Tibial artery (tissue), 4 donors: ENCODE measurements at regions not wholly inside any gene's neighbourhood (a gene's known extent, or its start where the extent isn't known, plus 50 kb on each side); places are given as distances from the start of the nearest gene placed in this dataset.
"Not testable (repeated sequence)": the region's sequence is repeated elsewhere in the genome, so short reads cannot be mapped to it uniquely, and the experiment has no call there.

Experiments used
- DNase-seq, 2 donors: peaks; one replicate each; pipeline ENCODE4 v3.0.0-alpha.2; 2019
- H3K27ac ChIP-seq, 2 donors: fragments of 200-600 bp; sonication (generic) in 1 of 2; 1 replicate in 1 of 2; 2 replicates in 1 of 2; pipeline ENCODE4 v1.5.1; 2018 to 2019; ENCODE audit warnings: mild to moderate bottlenecking in 1 of 2
- H3K27me3 ChIP-seq, 2 donors: fragments of 200-600 bp; sonication (generic) in 1 of 2; one replicate each; pipeline versions ENCODE4 v1.5.1 to v1.6.0; 2016 to 2019
- H3K36me3 ChIP-seq, 3 donors: fragments of 200-600 bp; sonication (generic) in 2 of 3; one replicate each; pipeline ENCODE4 v1.5.1; 2016 to 2019; ENCODE audit warnings: mild to moderate bottlenecking in 2 of 3
- H3K4me1 ChIP-seq, 4 donors: fragments of 200-600 bp; sonication (generic) in 2 of 4; 1 replicate in 3 of 4; 2 replicates in 1 of 4; pipeline ENCODE4 v1.5.1; 2016 to 2019
- H3K4me3 ChIP-seq, 2 donors: fragments of 200-600 bp; sonication (generic) in 1 of 2; 1 replicate in 1 of 2; 2 replicates in 1 of 2; pipeline ENCODE4 v1.5.1; 2018 to 2019; ENCODE audit warnings: mild to moderate bottlenecking in 2 of 2
- H3K9me3 ChIP-seq, 3 donors: fragments of 200-600 bp; sonication (generic) in 1 of 3; one replicate each; pipeline ENCODE4 v1.5.1; 2016 to 2019
- intact Hi-C: fragments of 100-400 bp; cut with DNase I; formaldehyde crosslinking; loops from one replicate; pipeline ENCODE4 v1.15.0; 2023; ENCODE audit warnings: low total_unique reads
- TF ChIP-seq, protein P1 (sequence below), 2 experiments: fragments of 200-600 bp in 1 of 2; fragments of 450-650 bp in 1 of 2; IDR thresholded peaks; one replicate each; pipeline ENCODE4 v1.5.1; 2017 to 2019; ENCODE audit warnings: antibody characterized with exemption in 2 of 2, mild to moderate bottlenecking in 1 of 2, moderate library complexity in 1 of 2

DNA sequence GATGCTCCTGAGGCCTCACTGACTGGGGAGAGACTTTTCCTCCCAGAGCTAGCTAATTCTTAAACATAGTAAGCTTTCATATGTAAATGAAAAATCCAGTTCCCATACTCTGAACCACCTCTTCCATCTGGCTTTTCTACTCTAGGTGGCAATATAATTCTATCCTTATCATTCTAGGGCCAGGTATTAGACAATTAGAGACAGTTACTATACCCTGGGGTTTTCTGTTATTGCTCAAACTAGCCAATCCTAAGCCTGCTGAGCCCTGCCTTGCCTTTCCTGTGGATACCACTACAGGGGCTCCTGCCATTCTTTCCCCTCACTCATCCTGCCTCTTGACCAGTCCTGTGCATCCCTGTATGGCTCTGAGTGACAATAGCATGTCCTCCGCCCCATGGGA is 552.0 kb downstream of the STIM2 start:
- H3K36me3 ChIP-seq: no peaks in the 10 kb centered on the region
- TF ChIP-seq, protein P1, sequence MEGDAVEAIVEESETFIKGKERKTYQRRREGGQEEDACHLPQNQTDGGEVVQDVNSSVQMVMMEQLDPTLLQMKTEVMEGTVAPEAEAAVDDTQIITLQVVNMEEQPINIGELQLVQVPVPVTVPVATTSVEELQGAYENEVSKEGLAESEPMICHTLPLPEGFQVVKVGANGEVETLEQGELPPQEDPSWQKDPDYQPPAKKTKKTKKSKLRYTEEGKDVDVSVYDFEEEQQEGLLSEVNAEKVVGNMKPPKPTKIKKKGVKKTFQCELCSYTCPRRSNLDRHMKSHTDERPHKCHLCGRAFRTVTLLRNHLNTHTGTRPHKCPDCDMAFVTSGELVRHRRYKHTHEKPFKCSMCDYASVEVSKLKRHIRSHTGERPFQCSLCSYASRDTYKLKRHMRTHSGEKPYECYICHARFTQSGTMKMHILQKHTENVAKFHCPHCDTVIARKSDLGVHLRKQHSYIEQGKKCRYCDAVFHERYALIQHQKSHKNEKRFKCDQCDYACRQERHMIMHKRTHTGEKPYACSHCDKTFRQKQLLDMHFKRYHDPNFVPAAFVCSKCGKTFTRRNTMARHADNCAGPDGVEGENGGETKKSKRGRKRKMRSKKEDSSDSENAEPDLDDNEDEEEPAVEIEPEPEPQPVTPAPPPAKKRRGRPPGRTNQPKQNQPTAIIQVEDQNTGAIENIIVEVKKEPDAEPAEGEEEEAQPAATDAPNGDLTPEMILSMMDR (IDR thresholded peaks at IDR 0.05): no peak
- no peak for DNase-seq
- no peaks in the 10 kb centered on the region for H3K27me3 ChIP-seq
- no peaks in the 10 kb centered on the region for H3K4me1 ChIP-seq
- H3K4me3 ChIP-seq: no peak overlapping the region
- H3K9me3 ChIP-seq: no peaks in the 10 kb centered on the region
- no peak overlapping the region for H3K27ac ChIP-seq
- intact Hi-C loops: no loop called here

DNA sequence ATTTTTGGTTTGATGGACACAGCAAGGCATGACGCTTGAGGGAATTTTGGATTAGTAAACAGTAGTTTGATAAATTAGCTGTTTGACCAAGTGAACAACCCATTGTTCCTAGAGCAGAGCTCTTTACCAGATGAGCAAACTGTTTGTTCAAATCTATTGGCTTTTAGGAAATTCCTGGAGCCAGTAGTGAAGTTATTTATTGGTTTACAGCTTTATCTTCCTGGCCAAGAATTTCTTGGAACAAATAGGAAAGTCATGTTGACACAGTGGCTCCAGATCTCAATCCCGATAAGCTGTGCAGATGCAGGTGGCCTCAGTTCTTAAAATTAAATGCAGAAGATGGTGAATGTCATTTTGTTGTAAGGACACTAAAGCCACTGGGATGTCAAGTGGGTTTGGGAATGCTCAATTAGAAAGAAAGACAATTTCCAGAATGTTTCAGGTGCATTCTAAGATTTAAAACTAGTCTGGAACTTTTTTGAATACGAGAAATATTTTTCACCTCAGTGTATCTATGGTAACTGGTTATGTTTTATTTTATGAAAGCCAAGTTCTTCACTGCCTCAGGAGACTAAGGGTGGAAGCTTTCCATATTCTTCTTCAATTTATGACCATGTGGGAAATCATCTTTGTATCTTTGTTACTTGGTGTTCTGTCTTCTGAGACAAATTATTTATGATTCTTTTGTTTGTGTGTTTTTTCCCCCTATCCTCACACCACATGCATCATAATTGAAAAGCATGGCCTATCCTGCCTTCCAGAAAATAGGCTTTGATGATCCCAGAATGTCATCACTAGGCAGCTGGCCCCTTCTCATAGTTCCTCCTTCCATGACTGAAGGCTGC is 554.5 kb downstream of the STIM2 start:
- H3K27ac ChIP-seq: no peak overlapping the region
- no peaks in the 10 kb centered on the region for H3K4me1 ChIP-seq
- no peaks in the 10 kb centered on the region for H3K9me3 ChIP-seq
- no peak overlapping the region for H3K4me3 ChIP-seq
- intact Hi-C loops: no loop called here
- TF ChIP-seq, protein P1 (IDR thresholded peaks at IDR 0.05): no peak
- DNase-seq: no peak
- no peaks in the 10 kb centered on the region for H3K36me3 ChIP-seq
- H3K27me3 ChIP-seq: no peaks in the 10 kb centered on the region

DNA sequence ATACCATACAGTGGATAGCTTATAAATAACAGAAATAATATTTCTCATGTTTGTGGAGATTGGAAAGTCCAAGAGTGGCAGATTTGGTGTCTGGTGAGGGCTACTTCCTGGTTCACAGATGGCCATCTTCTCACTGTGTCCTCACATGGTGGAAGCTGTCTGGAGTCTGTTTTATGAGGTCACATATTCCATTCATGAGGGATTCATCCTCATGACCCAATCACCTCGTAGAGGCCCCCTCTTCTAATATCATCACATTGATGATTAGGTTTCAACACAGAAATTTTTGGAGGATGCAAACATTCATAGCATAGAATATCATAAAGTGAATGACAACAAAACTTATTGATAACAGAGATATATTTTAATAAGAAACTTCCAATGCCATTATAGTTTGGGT is 568.0 kb downstream of the STIM2 start:
- Histone ChIP-seq H3K36me3 (no peaks in the 10 kb centered on the region), H3K4me1 (no peaks in the 10 kb centered on the region), H3K9me3 (no peaks in the 10 kb centered on the region), H3K27me3 (no peaks in the 10 kb centered on the region), H3K4me3 (no peak overlapping the region), H3K27ac (no peak overlapping the region)
- DNase-seq: no peak
- intact Hi-C loops: no loop called here
- TF ChIP-seq, protein P1 (IDR thresholded peaks at IDR 0.05): no peak

DNA sequence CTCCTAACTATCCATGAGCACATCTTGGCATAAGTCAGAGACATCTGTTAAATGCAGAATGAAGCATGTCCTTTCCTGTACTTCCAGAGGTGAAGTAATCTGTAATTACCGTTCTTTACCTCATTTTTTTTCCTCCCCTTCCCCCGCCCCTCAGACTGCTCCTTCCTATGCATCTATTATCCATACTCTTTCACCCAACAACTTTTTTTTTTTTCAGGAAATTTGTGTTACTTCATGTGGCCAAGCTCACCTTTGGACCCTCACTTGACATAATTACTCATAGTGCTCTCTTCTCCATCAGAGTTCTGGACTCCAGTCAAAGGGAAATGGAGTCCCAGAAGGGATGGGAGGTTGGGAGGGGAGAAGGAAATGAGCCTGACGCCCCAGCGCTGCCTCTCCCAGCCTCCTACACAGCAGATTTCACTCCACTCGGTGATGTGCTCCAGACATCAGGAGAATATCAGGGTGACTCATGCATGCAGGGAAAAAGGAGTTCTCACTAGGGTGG is 568.8 kb downstream of the STIM2 start:
- TF ChIP-seq, protein P1 (IDR thresholded peaks at IDR 0.05): no peak
- no peak for DNase-seq
- Histone ChIP-seq H3K27ac (no peak overlapping the region), H3K4me3 (no peak overlapping the region), H3K4me1 (no peaks in the 10 kb centered on the region), H3K27me3 (no peaks in the 10 kb centered on the region), H3K36me3 (no peaks in the 10 kb centered on the region), H3K9me3 (no peaks in the 10 kb centered on the region)
- intact Hi-C loops: no loop called here

DNA sequence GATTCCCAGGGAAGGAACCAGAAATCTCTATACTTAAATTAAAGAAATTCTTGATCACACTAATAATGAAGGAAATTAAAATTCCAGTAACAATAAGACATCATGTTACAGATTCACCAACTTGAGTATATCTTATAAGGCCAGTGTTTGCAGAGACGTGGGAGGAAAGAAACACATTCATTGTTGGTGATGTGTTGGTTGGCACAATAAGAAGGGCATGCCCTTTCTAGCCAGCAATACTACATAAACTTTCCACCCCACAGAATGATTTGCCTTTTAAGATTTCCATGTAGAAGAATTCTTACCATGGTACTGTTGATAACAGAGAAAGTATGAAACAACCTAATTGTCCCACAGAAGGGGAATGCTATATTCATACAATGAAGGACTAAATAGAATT is 581.5 kb downstream of the STIM2 start:
- intact Hi-C loops: no loop called here
- H3K36me3 ChIP-seq: no peaks in the 10 kb centered on the region
- H3K4me3 ChIP-seq: no peak overlapping the region
- no peak for DNase-seq
- no peaks in the 10 kb centered on the region for H3K9me3 ChIP-seq
- TF ChIP-seq, protein P1 (IDR thresholded peaks at IDR 0.05): no peak
- no peaks in the 10 kb centered on the region for H3K4me1 ChIP-seq
- no peak overlapping the region for H3K27ac ChIP-seq
- H3K27me3 ChIP-seq: no peaks in the 10 kb centered on the region

DNA sequence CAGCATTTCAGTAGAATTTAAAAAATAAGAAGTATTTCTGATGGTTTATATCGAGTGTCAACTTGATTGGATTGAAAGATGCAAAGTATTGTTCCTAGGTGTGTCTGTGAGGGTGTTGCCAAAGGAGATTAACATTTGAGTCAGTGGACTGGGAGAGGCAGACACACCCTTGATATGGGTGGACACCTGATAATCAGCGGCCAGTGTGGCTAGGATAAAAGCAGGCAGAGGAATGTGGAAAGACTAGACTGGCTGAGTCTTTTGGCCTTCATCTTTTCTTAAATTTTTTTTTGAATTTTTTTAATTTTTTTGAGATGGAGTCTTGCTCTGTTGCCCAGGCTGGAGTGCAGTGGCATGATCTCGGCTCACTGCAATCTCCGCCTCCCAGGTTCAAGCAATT is 582.0 kb downstream of the STIM2 start:
- DNase-seq, H3K4me1 ChIP-seq, intact Hi-C loops, H3K9me3 ChIP-seq, H3K4me3 ChIP-seq, H3K27ac ChIP-seq, H3K36me3 ChIP-seq, H3K27me3 ChIP-seq: not testable (repeated sequence)
